Fibroblast of lung (primary cell): ENCODE measurements at regions not wholly inside any gene's neighbourhood (a gene's known extent, or its start where the extent isn't known, plus 50 kb on each side); places are given as distances from the start of the nearest gene placed in this dataset.

Experiments used
- EZH2 ChIP-seq: IDR thresholded peaks from 2 replicates; pipeline ENCODE4 v1.5.1; 2012; ENCODE audit warnings: low read length, control low read depth, mild to moderate bottlenecking; ENCODE audit errors: missing control alignments
- TF ChIP-seq, protein P1 (sequence below), 2 donors: IDR thresholded peaks in 1 of 2; conservative IDR thresholded peaks in 1 of 2; 1 replicate in 1 of 2; 2 replicates in 1 of 2; pipeline ENCODE4 v1.5.1; 2011 to 2012; ENCODE audit warnings: low read length in 2 of 2, control low read depth in 1 of 2, inconsistent platforms in 1 of 2, low read depth in 1 of 2, mild to moderate bottlenecking in 1 of 2

DNA sequence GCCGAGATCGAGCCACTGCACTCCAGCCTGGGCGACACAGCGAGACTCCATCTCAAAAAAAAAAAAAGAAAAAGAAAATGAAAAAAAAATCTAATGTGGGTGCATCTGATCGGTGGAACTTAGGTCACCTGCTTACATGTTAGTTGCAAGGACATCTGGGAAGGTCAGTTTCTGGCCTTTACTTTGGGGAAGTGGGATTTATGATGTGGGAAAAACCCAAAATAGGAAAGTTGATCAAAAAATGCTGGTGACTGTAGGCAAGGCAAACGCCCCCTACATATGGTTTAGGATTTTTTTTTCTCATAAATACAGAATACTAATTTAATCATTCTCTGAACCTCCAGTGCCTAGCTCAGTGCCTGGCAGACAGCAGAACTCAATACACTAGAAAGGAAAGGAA is 69.2 kb upstream of the PIM1 start:
- TF ChIP-seq, protein P1, sequence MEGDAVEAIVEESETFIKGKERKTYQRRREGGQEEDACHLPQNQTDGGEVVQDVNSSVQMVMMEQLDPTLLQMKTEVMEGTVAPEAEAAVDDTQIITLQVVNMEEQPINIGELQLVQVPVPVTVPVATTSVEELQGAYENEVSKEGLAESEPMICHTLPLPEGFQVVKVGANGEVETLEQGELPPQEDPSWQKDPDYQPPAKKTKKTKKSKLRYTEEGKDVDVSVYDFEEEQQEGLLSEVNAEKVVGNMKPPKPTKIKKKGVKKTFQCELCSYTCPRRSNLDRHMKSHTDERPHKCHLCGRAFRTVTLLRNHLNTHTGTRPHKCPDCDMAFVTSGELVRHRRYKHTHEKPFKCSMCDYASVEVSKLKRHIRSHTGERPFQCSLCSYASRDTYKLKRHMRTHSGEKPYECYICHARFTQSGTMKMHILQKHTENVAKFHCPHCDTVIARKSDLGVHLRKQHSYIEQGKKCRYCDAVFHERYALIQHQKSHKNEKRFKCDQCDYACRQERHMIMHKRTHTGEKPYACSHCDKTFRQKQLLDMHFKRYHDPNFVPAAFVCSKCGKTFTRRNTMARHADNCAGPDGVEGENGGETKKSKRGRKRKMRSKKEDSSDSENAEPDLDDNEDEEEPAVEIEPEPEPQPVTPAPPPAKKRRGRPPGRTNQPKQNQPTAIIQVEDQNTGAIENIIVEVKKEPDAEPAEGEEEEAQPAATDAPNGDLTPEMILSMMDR (conservative IDR thresholded peaks at IDR 0.05 in 1 of 2, IDR thresholded peaks at IDR 0.05 in 1 of 2; ENCODE audit: low read depth in 1 of 2, low read length in 2 of 2): no peak
- no peak for TF ChIP-seq EZH2
